Fibroblast of lung (primary cell): ENCODE measurements at regions not wholly inside any gene's neighbourhood (a gene's known extent, or its start where the extent isn't known, plus 50 kb on each side); places are given as distances from the start of the nearest gene placed in this dataset.

ENCODE experiments used
- DNase-seq, 2 donors: peaks; one replicate each; pipeline versions ENCODE4 v3.0.0 to v3.0.0-alpha.2; 2010; ENCODE audit warnings: low read depth in 2 of 2
- H2AFZ ChIP-seq: 2 replicates; pipeline ENCODE4 v1.5.1; 2012; ENCODE audit warnings: low read length, control low read depth, inconsistent platforms
- H3K27ac ChIP-seq: 2 replicates; pipeline ENCODE4 v1.5.1; 2011; ENCODE audit warnings: low read length, control low read depth; ENCODE audit not compliant: insufficient read depth
- H3K27me3 ChIP-seq: 2 replicates; pipeline ENCODE4 v1.5.1; 2011; ENCODE audit warnings: mild to moderate bottlenecking, low read length; ENCODE audit not compliant: control insufficient read depth, insufficient read depth
- H3K36me3 ChIP-seq: 2 replicates; pipeline ENCODE4 v1.5.1; 2011; ENCODE audit warnings: low read length; ENCODE audit not compliant: control insufficient read depth, insufficient read depth
- H3K4me1 ChIP-seq: 2 replicates; pipeline ENCODE4 v1.5.1; 2011; ENCODE audit warnings: low read length; ENCODE audit not compliant: control insufficient read depth, insufficient read depth; ENCODE audit errors: extremely low read depth
- H3K4me2 ChIP-seq: 2 replicates; pipeline ENCODE4 v1.5.1; 2011; ENCODE audit warnings: low read length, control low read depth; ENCODE audit not compliant: insufficient read depth; ENCODE audit errors: extremely low read depth
- H3K4me3 ChIP-seq, 4 experiments: fragments of 200-600 bp in 1 of 4; sonication (generic) in 1 of 4; replicated peaks in 1 of 4; 2 replicates each; pipeline ENCODE4 v1.5.1; 2011 to 2016; ENCODE audit warnings: low read length in 4 of 4, low read depth in 3 of 4, mild to moderate bottlenecking in 3 of 4, control low read depth in 2 of 4, inconsistent platforms in 1 of 4, mixed read lengths in 1 of 4; ENCODE audit not compliant: insufficient read depth in 1 of 4; ENCODE audit errors: control extremely low read depth in 1 of 4
- H3K79me2 ChIP-seq: 2 replicates; pipeline ENCODE4 v1.5.1; 2012; ENCODE audit warnings: mild to moderate bottlenecking, low read length, inconsistent platforms; ENCODE audit not compliant: control insufficient read depth, insufficient read depth
- H3K9ac ChIP-seq: 2 replicates; pipeline ENCODE4 v1.5.1; 2011; ENCODE audit warnings: mild to moderate bottlenecking, low read length, control low read depth; ENCODE audit not compliant: insufficient read depth
- H3K9me3 ChIP-seq: 2 replicates; pipeline ENCODE4 v1.5.1; 2012; ENCODE audit warnings: low read depth, low read length; ENCODE audit not compliant: control insufficient read depth, insufficient read depth
- H4K20me1 ChIP-seq: 2 replicates; pipeline ENCODE4 v1.5.1; 2011; ENCODE audit warnings: low read length; ENCODE audit not compliant: control insufficient read depth, insufficient read depth; ENCODE audit errors: extremely low read depth
- CTCF ChIP-seq, 2 donors: IDR thresholded peaks in 1 of 2; conservative IDR thresholded peaks in 1 of 2; 1 replicate in 1 of 2; 2 replicates in 1 of 2; pipeline ENCODE4 v1.5.1; 2011 to 2012; ENCODE audit warnings: low read length in 2 of 2, control low read depth in 1 of 2, inconsistent platforms in 1 of 2, low read depth in 1 of 2, mild to moderate bottlenecking in 1 of 2
- EZH2 ChIP-seq: IDR thresholded peaks from 2 replicates; pipeline ENCODE4 v1.5.1; 2012; ENCODE audit warnings: low read length, control low read depth, mild to moderate bottlenecking; ENCODE audit errors: missing control alignments

- H3K9ac ChIP-seq = no peak overlapping the region
- no peaks in the 10 kb centered on the region for H4K20me1 ChIP-seq
- no peaks in the 10 kb centered on the region for H3K27me3 ChIP-seq
- no peaks in the 10 kb centered on the region for H3K4me1 ChIP-seq
- H3K27ac ChIP-seq = no peak overlapping the region
- H3K36me3 ChIP-seq = no peaks in the 10 kb centered on the region
- no peak for DNase-seq
- no peaks in the 10 kb centered on the region for H3K79me2 ChIP-seq
- H2AFZ ChIP-seq = no peak overlapping the region
- TF ChIP-seq CTCF (conservative IDR thresholded peaks at IDR 0.05 in 1 of 2, IDR thresholded peaks at IDR 0.05 in 1 of 2; ENCODE audit: low read depth in 1 of 2, low read length in 2 of 2) (no peak), EZH2 (no peak)
- no peak overlapping the region for H3K4me2 ChIP-seq
- no peaks in the 10 kb centered on the region for H3K9me3 ChIP-seq
- no peak overlapping the region for H3K4me3 ChIP-seq
Observed at GRCh38 chr12:125262851-125263250, 197.6 kb downstream of the AACS start.

- no peaks in the 10 kb centered on the region for H4K20me1 ChIP-seq
- no peaks in the 10 kb centered on the region for H3K4me1 ChIP-seq
- no peak for DNase-seq
- H3K27ac ChIP-seq = no peak overlapping the region
- no peak overlapping the region for H3K9ac ChIP-seq
- no peak overlapping the region for H2AFZ ChIP-seq
- no peak overlapping the region for H3K4me3 ChIP-seq
- no peaks in the 10 kb centered on the region for H3K79me2 ChIP-seq
- H3K27me3 ChIP-seq = no peaks in the 10 kb centered on the region
- no peaks in the 10 kb centered on the region for H3K36me3 ChIP-seq
- no peak overlapping the region for H3K4me2 ChIP-seq
- no peak for TF ChIP-seq CTCF (conservative IDR thresholded peaks at IDR 0.05 in 1 of 2, IDR thresholded peaks at IDR 0.05 in 1 of 2; ENCODE audit: low read depth in 1 of 2, low read length in 2 of 2)
- no peak for TF ChIP-seq EZH2
- no peaks in the 10 kb centered on the region for H3K9me3 ChIP-seq
Observed at GRCh38 chr12:125263385-125263784, 198.2 kb downstream of the AACS start.

GRCh38 chr12:125267114-125267513, 201.9 kb downstream of the AACS start:
- no peak overlapping the region for H3K27ac ChIP-seq
- no peak for DNase-seq
- H3K9me3 ChIP-seq = no peaks in the 10 kb centered on the region
- H2AFZ ChIP-seq = no peak overlapping the region
- no peak overlapping the region for H3K4me2 ChIP-seq
- H4K20me1 ChIP-seq = no peaks in the 10 kb centered on the region
- H3K36me3 ChIP-seq = no peaks in the 10 kb centered on the region
- no peak overlapping the region for H3K4me3 ChIP-seq
- no peak overlapping the region for H3K9ac ChIP-seq
- no peaks in the 10 kb centered on the region for H3K27me3 ChIP-seq
- no peaks in the 10 kb centered on the region for H3K4me1 ChIP-seq
- H3K79me2 ChIP-seq = no peaks in the 10 kb centered on the region
- TF ChIP-seq EZH2 = no peak
- no peak for TF ChIP-seq CTCF (conservative IDR thresholded peaks at IDR 0.05 in 1 of 2, IDR thresholded peaks at IDR 0.05 in 1 of 2; ENCODE audit: low read depth in 1 of 2, low read length in 2 of 2)
